AG09319 (cell line): ENCODE measurements at regions not wholly inside any gene's neighbourhood (a gene's known extent, or its start where the extent isn't known, plus 50 kb on each side); places are given as distances from the start of the nearest gene placed in this dataset.

Source experiments
- DNase-seq: peaks from one replicate; pipeline ENCODE4 v3.0.0-alpha.2; 2010; ENCODE audit warnings: low read depth; ENCODE audit errors: extremely low read depth
- TF ChIP-seq, protein P1 (sequence below): IDR thresholded peaks from 2 replicates; pipeline ENCODE4 v1.5.1; 2011; ENCODE audit warnings: low read depth, mild to moderate bottlenecking, inconsistent platforms, low read length, moderate library complexity

DNA sequence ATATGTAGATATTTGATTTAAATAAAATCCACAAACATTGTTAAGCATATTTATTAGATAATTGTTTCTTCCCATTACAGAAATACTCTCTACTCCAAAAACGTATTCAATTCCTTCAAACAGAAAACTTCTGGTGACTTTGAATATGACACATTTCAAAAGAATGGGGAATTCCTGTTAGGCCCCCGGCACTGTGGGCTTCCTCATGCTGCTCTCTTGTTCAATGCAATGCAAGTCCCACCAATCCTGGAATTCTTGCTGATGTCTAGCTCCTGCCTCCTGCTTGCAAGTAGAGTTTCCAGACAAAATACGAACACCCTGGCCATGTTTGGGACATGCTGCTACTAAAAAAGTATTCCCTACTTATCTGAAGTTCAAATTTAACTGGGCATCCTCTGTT is 544.1 kb downstream of the QKI start:
- DNase-seq = no peak

DNA sequence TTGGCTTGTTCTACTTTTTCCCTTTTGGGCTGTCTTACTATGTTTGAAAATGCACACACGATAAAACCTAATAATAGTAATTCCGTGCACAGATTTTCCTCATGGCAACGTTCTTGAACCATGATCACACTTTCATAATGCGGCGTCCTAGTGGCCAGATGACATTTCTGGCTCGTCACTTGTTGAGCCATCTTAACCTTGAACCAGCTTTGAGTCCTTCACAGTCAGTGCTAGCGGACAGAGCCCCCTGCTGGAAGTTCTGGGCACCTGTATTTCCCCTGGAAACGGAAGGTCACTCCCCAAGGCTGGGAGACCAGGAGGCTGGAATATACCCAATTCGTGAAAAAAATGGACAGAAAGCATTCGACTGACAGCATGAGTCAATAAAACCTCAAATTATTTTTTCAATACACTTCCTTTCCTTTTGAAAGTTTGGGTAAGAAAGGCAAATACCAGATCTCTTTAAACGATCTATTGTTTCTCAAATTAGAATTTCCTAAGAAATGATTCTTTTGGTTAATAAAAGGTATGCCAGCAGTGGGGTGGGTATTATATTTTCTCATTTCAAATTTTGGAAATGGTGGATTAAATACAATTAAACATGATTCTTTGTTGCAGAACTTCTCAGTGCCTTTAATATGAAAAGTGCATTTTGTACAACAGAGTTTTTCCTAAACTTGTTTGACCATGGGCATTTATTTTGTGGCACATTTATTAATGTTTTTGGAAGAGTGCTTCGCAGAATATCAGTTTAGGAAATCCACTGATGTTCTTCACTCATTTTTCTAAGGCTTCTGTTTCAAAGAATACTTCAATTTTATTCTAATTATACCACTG is 542.3 kb downstream of the QKI start:
- DNase-seq = peak; percentile 43
- TF ChIP-seq, protein P1, sequence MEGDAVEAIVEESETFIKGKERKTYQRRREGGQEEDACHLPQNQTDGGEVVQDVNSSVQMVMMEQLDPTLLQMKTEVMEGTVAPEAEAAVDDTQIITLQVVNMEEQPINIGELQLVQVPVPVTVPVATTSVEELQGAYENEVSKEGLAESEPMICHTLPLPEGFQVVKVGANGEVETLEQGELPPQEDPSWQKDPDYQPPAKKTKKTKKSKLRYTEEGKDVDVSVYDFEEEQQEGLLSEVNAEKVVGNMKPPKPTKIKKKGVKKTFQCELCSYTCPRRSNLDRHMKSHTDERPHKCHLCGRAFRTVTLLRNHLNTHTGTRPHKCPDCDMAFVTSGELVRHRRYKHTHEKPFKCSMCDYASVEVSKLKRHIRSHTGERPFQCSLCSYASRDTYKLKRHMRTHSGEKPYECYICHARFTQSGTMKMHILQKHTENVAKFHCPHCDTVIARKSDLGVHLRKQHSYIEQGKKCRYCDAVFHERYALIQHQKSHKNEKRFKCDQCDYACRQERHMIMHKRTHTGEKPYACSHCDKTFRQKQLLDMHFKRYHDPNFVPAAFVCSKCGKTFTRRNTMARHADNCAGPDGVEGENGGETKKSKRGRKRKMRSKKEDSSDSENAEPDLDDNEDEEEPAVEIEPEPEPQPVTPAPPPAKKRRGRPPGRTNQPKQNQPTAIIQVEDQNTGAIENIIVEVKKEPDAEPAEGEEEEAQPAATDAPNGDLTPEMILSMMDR = peak; percentile 96

More for the DNA sequence above, 544.1 kb downstream of the QKI start:
- TF ChIP-seq, protein P1 = no peak

DNA sequence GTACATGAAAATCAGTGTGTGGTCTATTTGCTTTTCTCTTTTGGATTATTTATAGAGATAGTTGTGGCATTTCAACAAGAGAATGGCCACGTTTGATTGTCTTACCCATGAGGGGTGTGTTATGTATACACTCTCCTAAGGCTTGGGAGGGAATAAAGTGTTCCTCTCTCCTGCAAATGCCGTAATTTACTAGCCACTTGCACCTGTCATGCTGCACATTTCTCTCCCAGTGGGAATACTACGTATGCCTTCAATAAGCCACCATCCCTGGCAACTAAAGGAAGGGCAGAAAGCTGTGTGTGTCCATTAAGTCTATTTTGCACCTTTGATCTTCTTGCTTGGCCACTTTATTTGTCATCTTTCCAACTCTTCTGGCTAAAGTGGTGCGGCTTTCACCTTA is 541.2 kb downstream of the QKI start:
- no peak for DNase-seq
- TF ChIP-seq, protein P1 = no peak

DNA sequence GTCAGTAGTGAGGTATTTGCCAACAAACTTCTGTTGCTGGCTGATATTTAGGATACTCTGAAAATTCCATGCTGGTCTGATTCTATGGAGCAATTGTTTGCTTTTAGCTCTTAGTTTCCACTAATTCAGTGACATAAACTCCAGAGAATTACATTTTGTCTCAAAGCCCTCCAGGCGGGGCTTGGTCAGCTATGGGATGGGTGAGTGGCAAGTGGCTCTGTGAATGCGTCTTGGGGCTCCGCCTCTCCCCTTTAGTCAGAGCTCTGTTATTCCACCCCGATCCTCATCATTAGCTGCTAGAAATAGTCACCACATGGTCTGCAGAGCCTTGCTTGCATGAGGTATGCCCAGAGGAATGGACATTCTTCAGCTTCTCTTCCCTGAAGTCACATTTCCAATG is 540.6 kb downstream of the QKI start:
- TF ChIP-seq, protein P1 = no peak
- DNase-seq = peak; percentile 19

DNA sequence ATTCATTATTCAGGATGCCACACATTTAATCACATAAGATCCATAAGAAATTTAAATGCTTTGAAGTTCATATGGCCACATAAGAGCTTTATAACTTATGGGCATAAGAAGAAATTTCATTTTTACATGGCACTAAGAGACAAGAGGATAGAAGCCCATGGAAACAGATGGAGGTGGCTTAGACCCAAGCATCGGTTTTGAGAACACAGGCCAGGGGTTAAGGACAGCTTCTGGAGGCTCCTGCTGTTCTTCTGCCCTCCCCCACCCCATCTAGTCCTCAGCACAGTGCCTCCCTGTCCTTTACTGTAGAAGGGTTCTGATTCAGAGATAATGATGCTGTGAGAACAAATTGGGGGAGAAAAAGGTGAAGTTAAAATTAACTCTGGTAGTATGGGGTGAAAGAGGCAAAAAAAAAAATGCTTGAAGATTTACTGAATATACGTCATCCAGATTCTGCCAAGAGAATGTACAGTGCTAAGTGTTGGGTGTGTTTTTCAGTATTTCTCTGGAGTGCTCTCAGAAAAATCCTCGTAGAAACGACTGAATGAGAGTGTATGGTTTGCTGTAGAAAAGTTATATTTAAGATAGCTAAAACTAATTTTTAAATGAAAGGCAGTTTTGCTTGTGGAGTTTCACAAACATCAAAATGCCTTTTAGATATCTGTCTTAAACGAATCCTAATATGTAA is 539.7 kb downstream of the QKI start:
- TF ChIP-seq, protein P1 = no peak

DNA sequence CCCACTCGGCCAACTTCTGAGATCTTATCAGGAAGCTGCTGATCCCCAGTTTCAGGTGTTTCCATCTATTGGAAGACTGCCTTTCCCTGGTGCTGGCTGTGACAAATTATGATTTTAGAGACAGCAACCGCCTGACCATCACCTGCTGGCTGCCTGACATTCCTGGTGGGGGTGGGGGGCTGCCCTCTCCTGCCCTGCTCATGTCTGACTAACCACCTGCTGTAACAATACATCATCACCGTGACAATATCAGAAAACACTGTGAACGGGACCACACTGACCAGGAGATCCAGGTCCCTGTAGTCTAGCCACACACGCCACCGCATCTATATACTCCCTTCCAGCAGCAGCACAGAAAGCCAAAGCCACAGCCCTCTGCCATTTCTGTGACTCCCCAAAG is 537.5 kb downstream of the QKI start:
- DNase-seq = no peak
- TF ChIP-seq, protein P1 = no peak

More for the DNA sequence above, 539.7 kb downstream of the QKI start:
- no peak for DNase-seq

DNA sequence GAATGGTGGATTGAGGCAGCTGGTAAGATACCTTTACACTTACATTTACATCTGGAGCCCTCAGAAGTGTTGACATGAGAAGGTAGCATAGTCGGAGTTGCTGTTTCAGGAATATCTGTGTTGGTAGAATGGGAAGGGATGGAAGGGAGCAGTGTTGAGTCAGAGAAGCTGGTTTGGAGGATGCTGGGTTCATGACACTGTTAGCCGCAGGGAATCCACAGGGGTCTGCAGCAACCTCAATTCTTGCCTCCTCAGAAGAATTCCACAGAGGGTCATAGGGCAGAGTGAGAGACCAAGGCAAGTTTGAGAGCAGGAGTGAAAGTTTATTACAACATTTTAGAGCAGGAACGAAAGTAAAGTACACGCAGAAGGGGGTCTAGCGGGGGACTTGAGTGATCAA is 536.8 kb downstream of the QKI start:
- TF ChIP-seq, protein P1 = no peak
- DNase-seq = no peak
